DOHH2 (cell line): ENCODE measurements at regions not wholly inside any gene's neighbourhood (a gene's known extent, or its start where the extent isn't known, plus 50 kb on each side); places are given as distances from the start of the nearest gene placed in this dataset.

Source experiments
- CTCF ChIP-seq: fragments of 200-600 bp; sonication (generic); IDR thresholded peaks from one replicate; pipeline ENCODE4 v1.5.1; 2014; ENCODE audit warnings: antibody characterized with exemption, mild to moderate bottlenecking, low read depth, low read length; ENCODE audit not compliant: poor library complexity, severe bottlenecking
- EZH2phosphoT487 ChIP-seq: fragments of 200-600 bp; sonication (generic); IDR thresholded peaks from 2 replicates; pipeline ENCODE4 v1.6.1; 2017; ENCODE audit warnings: borderline replicate concordance, mild to moderate bottlenecking, antibody characterized with exemption, low read length, moderate library complexity, mixed read lengths

GRCh38 chr3:10615715-10616114, 110.3 kb upstream of the ATP2B2 start:
- TF ChIP-seq CTCF (no peak), EZH2phosphoT487 (no peak)
